Fibroblast of skin of back (primary cell): ENCODE measurements at regions not wholly inside any gene's neighbourhood (a gene's known extent, or its start where the extent isn't known, plus 50 kb on each side); places are given as distances from the start of the nearest gene placed in this dataset.
"Not testable (repeated sequence)": the region's sequence is repeated elsewhere in the genome, so short reads cannot be mapped to it uniquely, and the experiment has no call there.

Source experiments
- DNase-seq: peaks from one replicate; pipeline ENCODE4 v3.0.0-alpha.2; 2013

DNA sequence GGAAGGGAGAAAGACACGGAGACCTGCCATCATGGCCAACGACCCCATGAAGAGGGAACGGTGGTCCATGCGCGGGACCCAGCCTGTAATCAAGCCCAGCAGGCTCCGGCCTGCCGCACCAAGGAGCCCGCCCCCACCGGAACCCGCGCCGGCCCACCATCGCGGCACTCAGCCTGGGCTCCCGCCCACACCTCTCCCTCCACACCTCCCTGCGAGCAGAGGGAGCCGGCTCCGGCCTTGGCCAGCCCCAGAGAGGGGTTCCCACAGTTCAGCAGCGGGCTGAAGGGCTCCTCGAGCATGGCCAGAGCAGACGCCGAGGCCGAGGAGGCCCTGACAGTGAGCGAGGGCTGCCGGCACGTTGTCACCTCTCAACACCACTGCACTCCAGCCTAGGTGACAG lies 1302.8 kb upstream of the CNTN5 start:
- DNase-seq: no peak

DNA sequence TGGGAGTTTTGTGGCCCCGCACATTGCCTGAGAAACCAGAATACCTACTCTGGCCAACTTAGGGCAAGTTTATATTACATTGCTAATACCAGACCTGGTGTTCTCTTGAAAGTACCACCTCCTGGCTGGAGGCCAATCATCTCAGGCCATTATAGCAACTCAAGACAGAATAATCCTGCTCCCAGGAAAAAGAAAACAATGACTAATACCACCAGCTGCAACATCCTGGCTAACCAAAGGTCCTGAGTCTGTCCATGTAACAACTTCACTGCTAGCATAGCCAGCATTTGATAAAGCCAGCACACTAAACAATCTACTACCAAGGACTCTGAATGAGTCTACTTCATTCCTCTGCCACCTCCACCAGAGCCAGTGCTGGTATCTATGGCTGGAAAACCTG lies 1298.7 kb upstream of the CNTN5 start:
- peak; percentile 96 for DNase-seq

DNA sequence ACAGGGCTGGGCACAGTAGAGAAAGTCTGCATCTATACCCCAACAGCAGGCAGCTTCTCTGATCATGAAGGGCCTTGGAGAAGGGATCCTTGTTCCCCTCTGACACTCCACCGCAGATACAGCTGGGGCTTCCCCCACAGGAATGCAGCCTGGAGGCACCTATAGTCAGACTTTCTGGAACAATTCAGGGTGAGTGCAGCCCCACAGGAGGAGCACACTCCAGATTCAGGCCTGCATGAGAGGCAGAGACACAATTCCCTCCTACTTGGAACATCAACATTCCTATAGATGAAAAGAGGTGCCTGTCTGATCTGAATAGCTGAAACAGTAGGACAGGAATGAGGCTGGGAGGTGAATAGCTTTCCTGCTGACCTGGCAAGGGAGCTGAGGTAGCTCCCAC lies 1298.0 kb upstream of the CNTN5 start:
- no peak for DNase-seq

DNA sequence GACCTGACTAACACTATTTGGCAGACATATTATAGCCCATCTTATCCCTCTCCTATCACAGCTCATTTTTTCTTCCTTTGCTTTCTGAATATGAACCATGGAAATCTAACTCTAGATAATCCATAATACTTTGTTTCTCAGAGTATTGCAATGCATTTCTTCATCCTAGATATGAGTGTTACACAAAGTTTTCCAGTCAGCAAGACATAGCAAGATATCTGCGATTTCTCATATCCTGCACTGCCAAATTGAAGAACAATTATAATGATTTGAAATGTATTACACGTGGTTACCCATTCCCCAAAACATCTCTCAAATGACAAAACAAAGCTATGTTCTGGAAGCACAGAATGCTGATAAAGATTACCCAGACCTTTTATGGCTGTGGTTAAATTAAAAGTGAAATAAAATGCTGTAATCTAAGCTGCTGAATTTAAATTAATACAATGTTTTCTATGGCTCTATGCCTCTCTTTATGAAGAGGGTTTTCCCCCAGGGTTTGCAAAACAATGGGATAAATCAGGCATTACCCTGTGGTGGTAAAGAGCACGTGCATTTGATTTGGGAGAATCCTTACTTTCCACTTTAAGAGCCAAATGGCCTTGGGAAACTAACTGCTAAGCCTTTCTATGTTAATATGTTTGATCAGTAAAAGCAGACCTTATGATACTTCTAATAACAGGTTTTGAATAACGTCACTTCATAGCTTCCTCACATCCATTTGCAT lies 1291.0 kb upstream of the CNTN5 start:
- no peak for DNase-seq

DNA sequence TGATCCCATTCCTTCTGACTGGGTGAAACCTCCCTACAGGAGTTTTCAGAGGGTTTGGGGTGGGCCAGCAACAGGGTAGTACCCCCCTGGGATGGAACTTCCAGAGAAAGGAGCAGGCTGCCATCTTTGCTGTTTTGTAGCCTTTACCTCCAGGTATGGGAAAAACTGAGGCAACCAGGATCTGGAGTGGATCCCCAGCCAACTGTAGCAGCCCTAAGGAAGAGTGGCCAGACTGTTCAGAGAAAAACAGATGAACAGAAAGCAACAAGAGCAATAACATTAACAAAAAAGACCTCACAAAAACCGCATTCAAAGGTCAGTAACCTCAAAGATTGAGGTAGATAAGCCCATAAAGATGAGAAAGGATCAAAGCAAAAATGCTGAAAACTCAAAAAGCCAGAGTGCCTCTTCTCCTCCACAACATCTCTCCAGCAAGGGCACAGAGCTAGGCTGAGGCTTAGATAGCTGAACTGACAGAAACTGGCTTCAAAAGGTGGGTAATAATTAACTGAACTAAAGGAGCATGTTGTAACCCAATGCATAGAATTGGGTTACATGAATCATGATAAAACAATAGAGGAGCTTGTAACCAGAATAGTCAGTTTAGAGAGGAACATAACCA lies 1288.6 kb upstream of the CNTN5 start:
- DNase-seq: no peak

DNA sequence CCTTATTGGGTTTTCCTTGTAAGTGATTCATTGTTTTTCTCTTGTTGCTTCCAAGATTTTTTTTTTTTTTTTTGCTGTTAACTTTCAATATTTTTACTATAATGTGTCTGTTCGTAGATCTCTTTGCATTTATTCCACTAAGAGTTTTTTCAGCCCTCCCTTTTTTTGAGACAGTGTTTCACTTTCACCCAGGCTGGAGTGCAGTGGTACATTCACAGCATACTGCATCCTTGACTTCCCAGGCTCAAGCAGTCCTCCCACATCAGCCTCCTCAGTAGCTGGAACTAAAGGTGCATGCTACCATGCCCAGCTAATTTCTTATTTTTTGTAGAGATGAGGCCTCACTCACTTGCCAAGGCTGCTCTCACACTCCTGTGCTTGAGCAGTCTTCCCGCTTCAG lies 1282.0 kb upstream of the CNTN5 start:
- DNase-seq: no peak

DNA sequence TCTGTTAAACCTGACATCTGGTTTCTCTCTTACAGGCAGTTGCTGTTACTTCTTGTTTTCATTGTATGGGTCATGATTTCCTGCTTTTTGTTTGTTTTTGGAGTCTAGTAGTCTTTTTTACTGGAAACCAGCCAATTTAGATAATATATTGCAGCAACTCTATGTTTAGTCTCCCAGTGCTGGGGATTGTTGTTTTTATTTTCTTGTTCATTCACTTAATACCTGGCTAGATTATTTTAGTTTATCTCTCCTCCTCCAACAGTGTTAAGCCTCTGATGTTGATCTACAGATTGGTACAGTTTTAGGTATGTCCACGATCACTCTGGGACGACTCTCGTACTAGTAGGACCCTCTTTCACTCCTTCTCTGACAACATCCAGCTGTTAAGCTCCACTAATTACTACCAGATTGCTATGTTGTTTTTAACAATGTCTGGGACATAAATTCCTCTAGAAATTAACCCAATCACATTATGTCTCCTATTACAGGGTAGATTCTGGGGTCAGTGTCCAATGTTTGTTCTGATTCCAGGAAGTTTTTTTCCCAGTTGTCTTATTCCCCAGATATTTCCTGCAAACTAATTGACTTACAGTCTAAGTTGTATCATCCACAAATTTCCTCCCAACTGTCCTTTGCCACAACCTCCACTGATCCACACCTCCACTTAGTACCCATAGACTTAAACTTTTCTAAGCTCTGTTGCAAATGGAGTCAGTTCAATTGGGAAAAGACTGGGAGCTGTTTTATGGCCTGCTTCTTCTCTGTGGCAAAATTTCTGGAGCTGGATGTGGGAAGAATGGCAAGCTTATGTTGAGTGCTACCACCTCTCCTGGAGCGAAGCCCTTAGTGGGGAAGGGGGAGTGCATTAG lies 1280.6 kb upstream of the CNTN5 start:
- peak; percentile 82 for DNase-seq

DNA sequence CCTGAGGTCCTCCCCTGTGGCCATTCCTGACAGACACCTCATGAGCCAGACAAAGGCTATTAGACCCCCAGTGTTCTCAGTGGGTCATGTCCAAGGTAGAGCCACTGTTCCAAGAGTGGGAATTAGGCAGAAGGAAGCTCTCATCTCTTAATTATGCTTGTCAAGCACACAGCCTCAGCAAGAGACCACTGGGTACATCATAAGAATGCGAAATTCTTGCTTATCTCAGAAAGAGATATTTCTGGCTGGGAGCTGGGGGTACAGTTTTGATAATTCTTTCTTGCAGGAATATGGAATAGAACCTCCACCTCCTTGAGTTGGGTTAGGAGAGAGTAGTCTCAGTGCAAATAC lies 1280.0 kb upstream of the CNTN5 start:
- DNase-seq: no peak

DNA sequence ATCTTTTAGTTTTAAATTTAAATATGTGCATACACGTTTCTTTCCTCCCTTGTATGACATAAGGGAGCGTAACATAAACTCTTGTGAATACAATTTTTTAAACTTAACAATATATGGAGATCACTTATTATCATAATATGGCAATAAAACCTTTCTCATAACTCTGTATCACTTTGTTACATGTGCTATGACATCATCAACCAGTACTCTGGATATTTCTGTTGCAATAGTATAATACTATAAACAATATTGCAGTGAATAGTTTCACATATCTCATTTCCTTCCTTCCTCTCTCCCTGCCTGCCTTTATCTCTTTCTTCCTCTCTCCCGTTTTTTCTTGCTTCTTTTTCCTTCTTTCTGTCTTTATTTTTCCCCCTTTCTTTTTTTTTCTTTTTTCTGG lies 1278.0 kb upstream of the CNTN5 start:
- DNase-seq: no peak

DNA sequence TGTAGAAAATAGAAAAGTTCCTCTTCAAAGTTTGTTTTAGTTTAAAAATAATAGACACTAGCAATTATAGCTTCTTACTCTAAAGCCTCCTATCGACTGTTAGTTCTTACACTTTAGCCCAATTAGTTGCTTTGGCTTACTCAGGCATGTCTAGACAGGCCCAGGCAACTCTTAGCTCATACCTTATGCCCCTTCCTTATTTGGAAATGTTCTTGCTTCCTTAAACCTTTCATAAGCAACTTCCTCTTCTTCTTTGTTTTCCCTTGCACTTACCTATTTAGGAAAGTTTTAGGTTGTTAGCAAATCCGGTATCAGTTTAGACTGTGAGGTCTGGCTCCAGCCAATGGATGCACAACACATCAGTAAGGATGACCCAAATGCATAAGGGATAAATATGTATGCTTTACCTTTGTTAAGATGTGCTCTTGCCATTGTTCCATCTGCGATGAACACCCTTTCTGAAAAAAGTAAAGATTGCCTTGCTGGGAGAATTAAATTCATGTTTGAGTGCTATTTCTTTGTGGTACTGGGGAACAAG lies 1277.5 kb upstream of the CNTN5 start:
- DNase-seq: peak; percentile 55

DNA sequence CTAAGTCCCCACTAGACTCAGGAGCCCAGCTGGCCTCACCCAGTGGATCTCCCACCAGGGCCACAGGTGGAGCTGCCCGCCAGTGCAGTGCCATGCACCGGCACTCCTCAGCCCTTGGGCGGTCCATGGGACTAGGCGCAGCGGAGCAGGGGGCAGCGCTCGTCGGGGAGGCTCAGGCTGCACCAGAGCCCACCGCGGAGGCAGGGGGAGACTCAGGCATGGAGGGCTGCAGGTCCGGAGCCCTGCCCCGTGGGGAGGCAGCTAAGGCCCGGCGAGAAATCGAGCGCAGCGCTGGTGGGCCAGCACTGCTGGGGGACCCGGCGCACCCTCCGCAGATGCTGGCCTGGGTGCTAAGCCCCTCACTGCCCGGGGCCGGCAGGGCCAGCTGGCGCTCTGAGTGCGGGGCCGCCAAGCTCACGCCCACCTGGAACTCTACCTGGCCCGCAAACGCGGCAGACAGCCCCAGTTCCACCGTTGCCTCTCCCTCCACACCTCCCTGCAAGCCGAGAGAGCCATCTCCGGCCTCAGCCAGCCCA lies 1275.2 kb upstream of the CNTN5 start:
- DNase-seq: no peak

DNA sequence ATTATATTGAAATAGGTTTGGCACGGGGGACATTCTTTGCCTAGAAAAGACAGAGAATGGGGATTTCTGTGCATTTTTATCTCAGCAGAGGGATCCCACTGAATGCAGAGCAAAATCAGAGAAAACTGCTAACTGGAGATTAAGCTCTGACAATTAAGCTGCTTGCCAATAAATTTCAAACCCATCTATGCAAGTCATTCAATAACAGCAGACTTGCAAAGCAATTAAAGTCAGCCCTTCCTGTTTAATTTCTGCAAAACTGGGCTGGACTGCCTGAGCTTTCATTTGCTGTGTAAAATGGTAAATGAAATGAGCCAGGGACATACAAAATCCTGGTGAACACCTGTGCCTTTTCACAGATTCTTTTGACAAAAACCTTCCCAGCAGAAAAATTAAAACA lies 1273.9 kb upstream of the CNTN5 start:
- no peak for DNase-seq

DNA sequence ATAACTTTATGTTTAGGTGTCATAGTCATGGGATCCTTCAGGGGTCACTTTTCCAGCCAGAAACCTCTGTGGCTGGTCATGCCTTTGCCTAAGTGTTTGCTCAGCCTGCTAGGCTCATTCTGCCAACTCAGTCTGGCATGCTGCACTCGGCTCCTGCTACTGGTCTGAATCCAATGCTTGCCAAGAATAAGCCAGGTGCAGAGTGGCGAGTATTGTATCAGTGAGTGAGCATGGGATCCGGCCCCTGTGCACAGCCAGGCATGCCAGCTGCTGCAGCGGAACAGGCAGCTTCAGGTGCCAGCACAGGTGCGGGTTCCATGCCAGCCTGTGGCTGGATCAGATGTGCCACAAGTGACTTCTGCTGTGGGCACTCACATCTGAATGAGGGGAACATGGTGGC lies 1269.3 kb upstream of the CNTN5 start:
- DNase-seq: no peak

DNA sequence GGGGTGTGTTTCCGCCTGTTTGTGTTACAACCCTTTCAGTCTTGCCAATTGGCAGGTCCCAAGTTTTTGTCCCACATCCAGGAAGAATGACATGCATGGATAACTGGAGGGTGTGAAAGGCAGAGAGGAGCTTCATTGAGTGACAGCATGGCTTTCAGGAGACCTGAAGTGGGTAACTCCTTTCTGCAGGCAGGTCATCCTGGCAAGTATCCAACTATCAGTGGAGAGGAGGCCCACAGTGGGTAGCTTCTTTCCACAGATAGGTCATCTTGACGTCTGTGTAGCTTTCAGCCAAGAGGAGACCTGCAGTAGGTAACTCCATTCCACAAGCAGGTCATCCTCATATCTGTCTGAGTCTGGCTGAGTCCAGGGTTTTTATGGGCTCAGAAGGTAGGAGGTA lies 1268.8 kb upstream of the CNTN5 start:
- DNase-seq: no peak

DNA sequence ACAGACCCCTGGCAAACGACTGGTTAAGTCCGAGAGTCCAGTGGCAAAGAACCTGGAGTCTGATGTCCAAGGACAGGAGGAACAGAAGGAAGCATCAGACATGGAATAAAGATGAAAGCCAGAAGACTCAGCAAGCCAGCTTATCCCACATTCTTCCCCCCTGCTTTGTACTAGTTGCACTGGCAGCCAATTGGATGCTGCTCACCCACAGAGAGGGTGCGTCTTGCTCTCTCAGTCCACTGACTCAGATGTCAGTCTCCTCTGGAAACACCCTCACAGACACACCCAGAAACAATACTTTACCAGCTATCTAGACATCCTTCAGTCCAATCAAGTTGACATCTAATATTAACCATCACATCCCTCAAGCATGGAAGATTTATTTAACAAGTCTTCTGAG lies 1265.8 kb upstream of the CNTN5 start:
- DNase-seq: no peak

DNA sequence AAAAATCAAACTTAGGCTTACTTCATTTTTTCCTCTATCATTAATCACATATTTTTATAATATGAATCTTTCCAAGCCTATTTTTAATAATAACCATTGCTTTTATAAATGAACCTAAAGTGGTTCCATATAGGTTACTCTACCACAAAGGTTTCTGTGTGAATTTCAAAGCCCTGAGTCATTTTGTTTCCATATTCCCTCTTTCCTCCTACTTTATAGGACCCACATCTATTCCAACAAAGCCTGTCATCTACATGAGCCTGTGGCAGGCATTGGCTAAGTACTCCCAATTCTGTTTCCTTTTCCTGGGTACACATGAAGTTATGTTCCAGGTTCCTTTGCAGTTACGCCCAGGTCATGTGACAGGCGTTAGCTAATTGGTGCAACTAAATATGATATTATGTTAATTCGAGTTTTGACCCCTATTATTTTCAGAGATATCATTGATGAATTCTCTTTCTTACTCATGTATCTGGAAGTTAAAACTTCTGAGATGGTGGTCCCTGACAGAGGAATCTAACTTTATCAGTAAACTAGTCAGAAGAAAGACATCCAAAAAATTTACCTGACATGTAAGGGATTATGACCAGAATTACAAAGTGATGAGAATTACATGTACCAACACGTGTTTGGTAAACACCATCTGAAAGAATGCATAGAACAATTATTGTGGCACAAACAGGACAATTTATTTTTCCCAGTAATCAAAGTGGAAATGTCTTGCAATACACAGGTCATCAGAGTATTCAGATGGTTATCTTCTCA lies 1264.0 kb upstream of the CNTN5 start:
- DNase-seq: peak; percentile 23

DNA sequence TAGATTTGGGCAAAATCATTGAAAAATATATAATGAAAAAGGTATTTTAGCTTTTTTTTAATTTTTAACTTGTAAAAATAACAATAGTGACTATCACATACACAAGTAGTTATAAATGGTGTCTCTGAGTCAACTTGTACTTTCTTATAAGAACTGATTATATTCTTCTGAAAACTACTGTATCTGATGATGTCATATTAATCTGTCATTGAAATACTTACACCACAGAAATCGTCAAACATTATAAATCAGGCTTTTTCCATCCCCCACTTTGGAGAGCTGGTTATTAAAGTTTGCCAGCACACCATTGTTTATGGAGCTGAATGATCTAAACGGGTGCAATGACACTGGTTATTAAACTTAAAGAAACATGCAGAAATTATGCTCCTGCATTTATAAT lies 1259.6 kb upstream of the CNTN5 start:
- DNase-seq: no peak

DNA sequence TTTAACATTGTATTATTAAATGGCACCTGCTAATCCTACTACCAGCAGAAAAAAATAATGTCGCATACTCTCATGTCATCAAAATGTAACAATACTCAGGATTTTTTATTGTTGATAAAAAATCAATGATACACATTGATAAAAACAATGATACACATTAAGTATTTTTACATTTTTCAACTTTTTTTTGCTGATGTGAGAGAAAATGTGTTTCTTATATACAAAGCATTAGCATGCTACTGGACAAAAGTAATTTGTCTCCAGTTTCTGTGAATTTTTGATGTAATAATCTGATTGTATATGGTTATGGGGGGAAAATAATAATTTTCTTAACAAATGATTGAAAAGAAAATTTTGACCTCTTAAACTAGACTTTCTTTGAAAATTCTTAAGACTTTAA lies 1256.6 kb upstream of the CNTN5 start:
- DNase-seq: no peak

DNA sequence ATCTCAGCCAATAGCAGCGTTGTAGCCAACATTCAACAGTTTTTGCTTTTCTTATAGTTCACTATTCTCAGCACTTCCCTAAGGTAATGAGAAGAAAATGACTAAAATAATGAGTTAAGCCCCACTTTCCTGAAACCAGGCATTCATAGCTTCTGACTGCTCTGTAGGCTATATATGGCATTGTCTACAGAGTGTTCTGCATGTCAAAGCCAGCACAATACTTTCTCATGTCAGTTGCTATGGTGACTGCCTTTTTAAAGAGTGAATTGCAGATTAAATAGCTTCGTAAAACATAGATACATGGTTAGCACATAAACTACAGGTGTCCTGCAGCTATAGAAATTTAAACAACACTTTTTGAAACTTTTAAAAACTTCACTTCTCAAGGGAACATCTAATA lies 1256.1 kb upstream of the CNTN5 start:
- DNase-seq: no peak

DNA sequence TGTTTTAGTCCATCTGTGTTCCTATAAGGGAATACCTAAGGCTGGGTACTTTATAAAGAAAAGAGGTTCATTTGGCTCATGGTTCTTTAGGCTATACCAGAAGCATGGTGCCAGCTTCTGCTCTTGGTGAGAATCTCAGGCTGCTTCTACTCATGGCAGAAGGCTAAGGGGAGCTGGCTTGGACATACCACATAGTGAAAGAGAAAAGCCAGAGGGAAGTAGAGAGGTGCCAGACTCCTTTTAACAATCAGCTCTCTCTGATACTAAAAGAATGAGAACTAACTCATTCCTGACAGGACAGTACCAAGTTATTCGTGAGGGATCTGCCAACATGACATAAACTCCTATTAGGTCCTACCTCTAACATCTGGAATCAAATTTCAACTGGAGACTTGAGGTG lies 1250.2 kb upstream of the CNTN5 start:
- no peak for DNase-seq

DNA sequence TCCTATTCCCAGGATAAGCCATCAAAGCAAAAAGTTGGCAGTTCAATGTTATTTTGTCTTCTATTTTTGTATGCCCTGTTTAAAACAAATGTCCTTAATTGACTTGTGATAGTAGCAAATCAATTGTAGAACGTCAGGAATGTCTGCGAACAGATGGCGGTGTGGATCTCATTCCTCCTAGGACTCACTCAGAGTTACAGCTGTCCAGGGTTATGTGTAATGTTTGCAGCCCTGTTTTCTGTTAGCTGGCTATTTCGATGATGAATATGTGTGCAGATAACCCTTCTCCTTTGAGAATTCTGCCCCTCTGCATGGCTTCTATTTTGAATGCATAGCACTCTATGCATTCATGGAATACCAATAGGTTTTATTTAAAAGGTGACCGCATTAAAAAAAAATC lies 1248.0 kb upstream of the CNTN5 start:
- DNase-seq: peak; percentile 37

DNA sequence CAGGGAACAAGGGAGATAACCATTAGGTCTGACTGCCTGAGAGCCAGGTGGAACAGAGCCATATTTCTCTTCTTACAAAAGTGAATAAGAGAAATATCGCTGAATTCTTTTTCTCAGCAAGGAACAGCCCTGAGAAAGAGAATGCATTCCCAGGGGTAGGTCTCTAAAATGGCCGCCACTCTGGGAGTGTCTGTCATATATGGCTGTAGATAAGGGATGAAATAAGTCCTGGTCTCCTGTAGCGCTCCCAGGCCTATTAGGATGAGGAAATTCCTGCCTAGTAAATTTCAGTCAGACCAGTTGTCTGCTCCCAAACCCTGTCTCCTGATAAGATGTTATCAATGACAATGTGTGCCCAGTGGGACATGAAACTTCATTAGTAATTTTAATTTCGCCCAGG lies 1236.4 kb upstream of the CNTN5 start:
- DNase-seq: not testable (repeated sequence)

DNA sequence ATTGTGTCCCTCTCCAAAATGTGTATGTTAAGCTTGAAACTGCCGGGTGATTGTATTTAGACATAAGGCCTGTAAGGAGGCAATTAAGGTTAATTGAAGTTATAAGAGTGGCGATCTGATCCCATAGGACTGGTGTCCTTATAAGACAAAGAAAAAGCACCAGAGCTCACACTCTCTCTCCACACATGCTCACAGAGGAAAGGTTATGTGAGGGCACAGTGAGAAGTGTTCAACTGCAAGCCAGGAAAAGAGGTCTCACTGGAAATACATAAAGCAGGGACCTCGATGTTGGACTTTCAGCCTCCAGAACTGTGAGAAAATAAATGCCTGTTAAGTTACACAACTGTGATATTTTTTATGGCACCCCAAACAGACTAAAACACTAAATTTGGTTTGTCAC lies 1233.8 kb upstream of the CNTN5 start:
- no peak for DNase-seq
